Forelimb muscle (tissue), 1 donor: ENCODE measurements at regions not wholly inside any gene's neighbourhood (a gene's known extent, or its start where the extent isn't known, plus 50 kb on each side); places are given as distances from the start of the nearest gene placed in this dataset.
"Not testable (repeated sequence)": the region's sequence is repeated elsewhere in the genome, so short reads cannot be mapped to it uniquely, and the experiment has no call there.

Experiments
- DNase-seq: peaks from one replicate; pipeline ENCODE4 v3.0.0-alpha.2; 2013; ENCODE audit warnings: low read depth

- no peak for DNase-seq
Measured at GRCh38 chr2:118464546-118465265, 376.4 kb downstream of the INSIG2 start.

GRCh38 chr2:118464046-118464445, 375.8 kb downstream of the INSIG2 start:
- DNase-seq, result no peak

GRCh38 chr2:118460425-118460824, 372.2 kb downstream of the INSIG2 start:
- no peak for DNase-seq

DNA sequence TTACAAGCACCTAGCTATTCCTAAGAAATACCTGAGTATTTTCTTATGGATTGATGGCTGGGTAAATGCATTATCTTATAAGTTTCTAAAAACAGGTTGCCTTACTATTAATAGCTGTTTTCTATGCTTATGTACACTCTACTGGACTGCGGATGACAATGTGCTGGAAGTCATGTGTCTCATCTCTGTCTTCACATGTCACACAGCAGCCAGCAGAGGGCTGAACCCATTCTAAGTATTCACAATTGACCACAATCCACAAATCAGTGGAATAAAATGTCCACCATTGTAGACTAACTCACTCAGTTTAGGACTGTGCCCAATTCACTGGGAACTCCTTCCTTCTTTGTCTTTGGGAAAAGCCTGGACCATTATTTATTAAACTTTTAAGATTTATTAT, 371.2 kb downstream of the INSIG2 start:
- DNase-seq, result no peak

DNA sequence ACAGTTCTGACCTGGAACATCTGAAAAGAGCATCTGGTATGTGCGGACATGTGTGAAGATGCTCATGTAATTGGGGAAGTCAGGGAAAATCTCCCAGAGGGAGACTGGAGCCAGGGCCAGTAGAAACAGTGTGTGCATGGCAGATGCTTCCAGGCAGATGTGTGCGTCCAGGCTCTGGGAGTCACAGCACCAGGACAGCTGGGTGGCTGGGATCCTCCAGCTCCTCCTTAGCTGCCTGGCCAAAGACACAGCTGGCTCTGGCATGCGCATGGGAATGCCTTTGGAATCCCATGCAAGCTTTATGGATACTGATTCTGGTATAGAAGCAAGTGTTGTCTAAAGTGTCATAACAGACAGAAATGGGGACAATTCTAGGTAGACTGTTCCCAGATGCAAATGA, 369.7 kb downstream of the INSIG2 start:
- no peak for DNase-seq

DNA sequence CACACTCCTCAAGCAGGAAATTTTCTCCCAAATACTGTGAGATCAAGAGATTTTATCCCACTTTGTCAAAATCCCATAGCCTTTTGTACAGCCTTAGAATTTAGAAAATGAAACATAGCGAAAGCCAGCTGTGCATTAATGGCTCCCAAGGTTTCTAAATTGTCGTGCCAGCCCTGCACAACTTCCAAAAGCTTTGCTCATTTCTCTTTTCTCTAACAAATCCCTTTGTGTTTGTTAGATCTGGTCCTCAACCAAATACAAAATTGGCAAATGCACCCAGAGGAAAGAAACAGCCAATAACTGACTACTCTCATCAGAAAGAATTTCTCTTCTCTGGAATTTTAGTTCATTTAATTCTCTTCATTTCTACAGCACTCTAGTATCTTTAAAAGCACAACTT, 361.1 kb downstream of the INSIG2 start:
- DNase-seq, result no peak

DNA sequence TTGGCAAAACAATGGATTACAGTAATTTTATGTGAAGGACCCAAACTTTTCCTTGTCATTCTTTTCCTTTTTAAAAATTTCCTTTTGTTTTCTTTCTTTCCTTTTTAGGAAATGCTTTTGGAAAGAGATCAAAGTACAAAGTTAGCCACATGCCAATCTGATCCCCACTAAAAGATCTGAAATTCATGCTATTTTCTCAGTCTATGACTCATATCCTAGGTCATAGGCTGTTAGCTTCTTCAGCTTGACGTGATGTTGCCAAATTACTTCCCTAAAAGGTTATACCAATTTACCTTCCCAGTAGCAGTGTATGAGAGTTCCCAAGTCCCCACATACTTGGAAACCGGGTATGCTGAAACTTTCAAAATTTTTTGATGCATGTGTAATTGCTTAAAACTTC, 355.3 kb downstream of the INSIG2 start:
- no peak for DNase-seq

DNA sequence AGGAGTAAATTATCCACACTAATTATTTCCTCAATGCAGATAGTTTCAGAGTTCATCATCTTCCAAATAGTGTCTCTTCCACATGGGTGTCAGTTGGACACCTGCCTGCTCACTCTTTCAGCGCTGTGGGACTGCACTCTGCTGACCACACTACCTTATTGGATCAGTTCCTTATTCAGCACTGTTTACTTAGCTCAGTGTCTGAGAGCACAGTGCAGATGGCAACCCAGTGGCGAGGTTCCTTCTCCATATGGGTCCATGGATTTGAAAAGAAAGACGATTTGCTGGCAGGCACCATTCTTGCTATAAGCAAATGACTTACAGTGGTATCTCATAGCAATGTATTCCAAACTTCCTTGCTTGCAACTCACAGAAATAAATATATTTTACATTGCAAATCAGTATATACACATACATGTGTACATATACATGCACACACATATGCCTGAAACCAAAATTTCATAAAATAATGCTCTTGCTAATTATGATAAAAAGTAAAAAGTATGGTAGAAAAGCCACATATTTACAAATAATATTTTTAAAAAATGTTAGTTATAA, 354.8 kb downstream of the INSIG2 start:
- DNase-seq, result no peak

DNA sequence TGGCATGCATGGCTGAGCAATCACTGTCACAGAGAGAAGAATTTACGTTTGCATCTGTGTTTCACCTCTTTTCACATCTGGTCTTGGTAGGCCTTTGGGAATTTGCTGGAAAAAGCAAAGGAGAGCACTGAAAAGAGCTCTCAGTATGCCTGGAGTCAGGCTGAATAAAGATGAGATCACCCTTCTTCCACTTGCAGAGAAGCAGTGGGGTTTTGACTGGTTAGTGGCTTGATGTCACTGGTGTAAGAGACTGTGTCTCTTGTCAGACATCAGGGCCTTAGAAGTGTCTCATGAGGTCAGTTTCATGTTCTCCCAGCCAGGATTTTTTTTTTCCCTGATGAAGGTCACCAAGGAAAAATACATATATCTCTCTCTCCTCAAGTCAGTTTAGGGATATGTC, 353.8 kb downstream of the INSIG2 start:
- DNase-seq, result no peak

DNA sequence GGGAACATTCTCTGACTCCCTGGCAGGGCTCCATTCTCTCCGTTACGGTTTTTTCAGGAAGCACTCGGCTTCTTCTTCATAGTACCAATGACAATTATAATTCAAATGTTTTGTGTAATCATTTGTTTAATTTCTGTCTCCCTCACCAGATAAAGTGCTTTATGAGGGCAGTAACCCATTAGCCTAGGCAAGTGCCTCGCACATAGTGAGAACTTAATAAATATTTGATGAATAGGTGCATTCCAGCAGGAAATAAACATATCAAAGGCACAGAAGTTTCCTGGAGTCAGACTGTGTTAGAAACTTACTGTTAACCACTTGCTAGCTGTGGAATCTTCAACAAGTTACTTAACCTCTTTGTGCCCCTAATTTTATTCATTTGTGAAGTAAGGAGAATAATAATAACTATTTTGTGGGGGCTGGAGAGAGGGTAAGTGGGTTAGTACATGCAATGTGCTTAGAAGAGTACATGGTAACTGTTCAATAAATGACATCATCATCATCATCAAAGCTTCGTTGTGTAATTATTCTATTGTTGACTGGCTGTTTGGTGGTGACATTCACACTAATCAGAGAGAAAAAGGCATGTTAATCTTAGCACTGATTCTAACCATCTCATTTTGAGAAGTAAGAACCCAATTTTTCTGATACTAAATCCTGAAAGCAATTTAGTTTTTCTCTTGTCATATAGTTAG, 352.3 kb downstream of the INSIG2 start:
- DNase-seq, result no peak

DNA sequence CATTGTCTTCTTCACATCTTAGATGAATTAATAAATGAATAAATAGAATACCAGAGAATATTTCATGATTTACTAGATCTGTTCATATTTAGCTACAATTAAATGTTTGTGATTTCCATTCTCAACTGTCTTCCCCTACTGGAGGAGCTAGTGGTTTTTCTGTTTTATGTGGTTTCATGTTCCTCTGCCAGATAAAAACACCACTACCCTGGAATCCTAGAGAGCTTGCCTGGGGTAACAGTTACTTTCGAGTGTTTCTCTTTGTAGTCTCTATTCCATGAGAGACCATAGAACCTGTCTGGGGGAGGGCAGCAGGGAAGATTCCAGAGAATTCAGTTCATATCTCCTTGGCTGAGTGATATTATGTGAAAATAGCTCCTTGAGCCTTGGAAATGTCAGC, 349.2 kb downstream of the INSIG2 start:
- DNase-seq, result no peak

DNA sequence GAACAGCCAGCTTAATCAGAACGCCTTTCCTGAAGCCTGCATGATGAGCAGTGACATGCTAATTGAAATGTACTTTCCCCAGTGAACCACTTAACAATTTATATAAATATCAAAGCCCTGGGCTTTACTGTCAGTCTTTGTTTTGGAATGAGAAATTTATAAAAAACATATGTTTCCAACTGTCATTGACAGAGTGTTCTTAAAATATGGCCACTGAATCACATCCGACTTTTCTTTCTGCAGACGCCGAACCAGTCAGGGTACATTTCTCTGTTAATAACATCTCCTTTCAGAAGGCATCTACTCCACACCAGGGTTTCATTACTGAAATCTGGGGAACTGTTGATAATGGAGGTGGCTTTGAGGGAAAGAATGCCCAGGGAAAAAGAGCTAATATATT, 343.7 kb downstream of the INSIG2 start:
- no peak for DNase-seq

GRCh38 chr2:118431586-118431985, 343.3 kb downstream of the INSIG2 start:
- DNase-seq, result no peak

- no peak for DNase-seq
Measured at GRCh38 chr2:118431165-118431517, 342.9 kb downstream of the INSIG2 start.

DNA sequence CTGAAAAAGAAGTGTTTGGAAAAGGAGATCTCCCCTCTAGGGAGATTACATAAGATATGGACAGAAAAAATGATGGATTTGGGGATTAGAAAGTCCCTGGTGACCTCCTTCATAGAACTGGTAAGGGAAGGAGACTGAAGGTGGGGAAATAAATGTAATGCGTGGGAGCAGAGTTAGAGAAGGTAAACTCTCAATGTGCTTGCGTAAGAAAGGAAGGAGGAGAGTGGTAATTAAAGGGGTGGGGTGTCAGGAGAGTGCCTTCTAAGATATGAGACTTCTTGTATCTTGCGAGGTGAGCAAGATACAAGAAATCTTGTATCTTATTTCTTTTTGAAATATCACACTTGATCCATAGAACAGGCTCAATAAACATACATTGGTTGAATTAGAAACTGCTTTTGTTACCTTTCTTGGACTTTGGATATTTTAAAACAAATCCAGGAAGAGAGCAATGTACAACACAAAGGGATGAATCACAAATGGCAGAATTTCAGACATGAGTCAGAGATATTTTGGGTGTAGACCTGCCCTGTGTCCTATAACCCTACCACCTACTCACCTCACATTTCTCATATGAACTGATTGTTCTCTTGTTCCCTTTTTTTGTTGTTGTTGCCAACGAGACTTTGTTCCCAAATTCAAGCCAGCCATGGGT, 342.4 kb downstream of the INSIG2 start:
- DNase-seq, result no peak

DNA sequence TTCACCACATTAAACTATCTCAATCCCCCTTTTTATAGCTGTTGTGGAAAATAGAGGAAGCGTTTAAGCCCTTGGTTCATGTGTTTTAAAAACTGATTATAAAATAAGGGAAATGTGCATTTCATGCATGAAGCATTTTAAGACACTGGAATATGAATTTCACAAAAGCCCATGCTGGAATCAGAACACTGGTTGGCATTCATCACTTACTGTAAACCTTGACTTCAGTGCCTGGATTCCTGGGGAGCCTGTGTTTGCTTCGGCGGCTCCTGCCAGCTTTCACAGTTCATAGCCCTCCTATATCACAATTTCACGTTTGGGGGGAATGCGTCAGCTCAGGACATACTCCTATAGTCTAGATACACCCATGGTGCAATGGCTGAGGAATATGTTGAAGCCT, 336.9 kb downstream of the INSIG2 start:
- DNase-seq, result no peak

GRCh38 chr2:118423776-118424175, 335.5 kb downstream of the INSIG2 start:
- no peak for DNase-seq

- DNase-seq, result no peak
Measured at GRCh38 chr2:118421648-118422047, 333.4 kb downstream of the INSIG2 start.

DNA sequence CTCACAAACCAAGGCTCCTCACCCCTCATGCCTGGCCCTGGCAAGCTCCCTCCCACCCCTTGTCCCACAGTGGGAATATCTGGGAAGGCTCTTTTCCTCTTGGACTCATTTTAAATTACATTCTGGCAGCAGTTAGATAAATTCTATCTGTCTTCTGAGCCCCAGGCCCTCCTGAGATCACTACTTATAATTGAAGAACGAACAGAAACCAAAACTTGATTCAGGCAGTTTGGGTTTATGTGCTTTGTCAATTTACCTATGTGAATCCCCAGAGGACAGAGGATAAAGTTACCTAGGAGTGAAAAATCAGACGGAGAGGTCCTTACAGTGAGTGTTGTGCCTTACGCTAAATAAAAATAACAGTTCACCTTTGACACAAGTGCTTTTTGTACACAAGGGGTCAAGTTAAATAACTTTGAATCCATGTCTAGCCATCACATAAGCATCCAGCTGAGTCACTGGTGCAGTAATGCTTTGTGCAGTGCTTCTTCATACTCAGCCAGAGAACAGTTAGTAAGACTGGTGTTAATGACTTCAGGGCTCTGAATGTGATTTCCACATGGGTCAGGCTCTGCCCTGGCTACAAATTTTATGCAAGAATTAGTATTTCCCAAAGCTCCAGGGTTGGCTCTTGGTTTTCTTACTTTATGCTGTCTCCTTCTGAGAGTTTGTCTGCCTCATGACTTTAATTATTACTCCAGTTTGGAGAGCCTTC, 329.3 kb downstream of the INSIG2 start:
- DNase-seq, result no peak

DNA sequence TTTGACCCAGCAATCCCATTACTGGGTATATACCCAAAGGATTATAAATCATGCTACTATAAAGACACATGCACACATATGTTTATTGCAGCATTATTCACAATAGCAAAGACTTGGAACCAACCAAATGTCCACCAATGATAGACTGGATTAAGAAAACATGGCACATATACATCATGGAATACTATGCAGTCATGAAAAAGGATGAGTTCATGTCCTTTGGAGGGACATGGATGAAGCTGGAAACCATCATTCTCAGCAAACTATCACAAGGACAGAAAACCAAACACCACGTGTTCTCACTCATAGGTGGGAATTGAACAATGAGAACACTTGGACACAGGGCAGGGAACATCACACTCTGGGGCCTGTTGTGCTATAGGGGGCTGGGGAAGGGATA, 326.9 kb downstream of the INSIG2 start:
- DNase-seq, result not testable (repeated sequence)

GRCh38 chr2:118403658-118404451, 315.6 kb downstream of the INSIG2 start:
- no peak for DNase-seq
